ENCODE measurements at regions not wholly inside any gene's neighbourhood (a gene's known extent, or its start where the extent isn't known, plus 50 kb on each side); places are given as distances from the start of the nearest gene placed in this dataset.

DNA sequence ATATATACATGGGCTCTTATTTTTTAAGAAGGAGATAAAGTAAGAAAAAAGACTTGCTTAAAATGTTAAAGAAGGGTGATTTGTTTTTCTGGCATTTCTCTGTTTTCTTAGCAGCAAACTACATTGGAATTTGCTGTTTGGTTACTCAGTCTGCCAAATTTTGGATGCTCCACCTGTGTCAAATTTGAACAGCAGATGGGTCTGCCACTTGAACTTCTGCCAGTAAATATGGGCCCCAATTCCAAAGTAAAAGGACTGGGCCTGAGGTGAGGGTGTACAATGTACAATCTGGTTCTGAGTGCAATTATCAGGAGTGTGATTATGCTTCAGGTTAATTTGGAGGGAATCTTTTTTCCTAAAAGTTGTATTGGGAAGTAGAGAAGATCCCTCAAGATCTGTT lies 794.5 kb downstream of the DSC3 start:
- TF ChIP-seq, protein P1, sequence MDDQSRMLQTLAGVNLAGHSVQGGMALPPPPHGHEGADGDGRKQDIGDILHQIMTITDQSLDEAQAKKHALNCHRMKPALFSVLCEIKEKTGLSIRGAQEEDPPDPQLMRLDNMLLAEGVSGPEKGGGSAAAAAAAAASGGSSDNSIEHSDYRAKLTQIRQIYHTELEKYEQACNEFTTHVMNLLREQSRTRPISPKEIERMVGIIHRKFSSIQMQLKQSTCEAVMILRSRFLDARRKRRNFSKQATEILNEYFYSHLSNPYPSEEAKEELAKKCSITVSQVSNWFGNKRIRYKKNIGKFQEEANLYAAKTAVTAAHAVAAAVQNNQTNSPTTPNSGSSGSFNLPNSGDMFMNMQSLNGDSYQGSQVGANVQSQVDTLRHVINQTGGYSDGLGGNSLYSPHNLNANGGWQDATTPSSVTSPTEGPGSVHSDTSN (CRISPR knock-in tag; IDR thresholded peaks at IDR 0.05): no peak
- TF ChIP-seq ZNF473 (tag by site-specific recombination; IDR thresholded peaks at IDR 0.05): no peak
- TF ChIP-seq, protein P2, sequence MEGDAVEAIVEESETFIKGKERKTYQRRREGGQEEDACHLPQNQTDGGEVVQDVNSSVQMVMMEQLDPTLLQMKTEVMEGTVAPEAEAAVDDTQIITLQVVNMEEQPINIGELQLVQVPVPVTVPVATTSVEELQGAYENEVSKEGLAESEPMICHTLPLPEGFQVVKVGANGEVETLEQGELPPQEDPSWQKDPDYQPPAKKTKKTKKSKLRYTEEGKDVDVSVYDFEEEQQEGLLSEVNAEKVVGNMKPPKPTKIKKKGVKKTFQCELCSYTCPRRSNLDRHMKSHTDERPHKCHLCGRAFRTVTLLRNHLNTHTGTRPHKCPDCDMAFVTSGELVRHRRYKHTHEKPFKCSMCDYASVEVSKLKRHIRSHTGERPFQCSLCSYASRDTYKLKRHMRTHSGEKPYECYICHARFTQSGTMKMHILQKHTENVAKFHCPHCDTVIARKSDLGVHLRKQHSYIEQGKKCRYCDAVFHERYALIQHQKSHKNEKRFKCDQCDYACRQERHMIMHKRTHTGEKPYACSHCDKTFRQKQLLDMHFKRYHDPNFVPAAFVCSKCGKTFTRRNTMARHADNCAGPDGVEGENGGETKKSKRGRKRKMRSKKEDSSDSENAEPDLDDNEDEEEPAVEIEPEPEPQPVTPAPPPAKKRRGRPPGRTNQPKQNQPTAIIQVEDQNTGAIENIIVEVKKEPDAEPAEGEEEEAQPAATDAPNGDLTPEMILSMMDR (tag by site-specific recombination; IDR thresholded peaks at IDR 0.05): no peak
- TF ChIP-seq ZBTB20 (tag by site-specific recombination; IDR thresholded peaks at IDR 0.05): no peak
- no peak for TF ChIP-seq ZNF670 (tag by site-specific recombination; IDR thresholded peaks at IDR 0.05; ENCODE audit: low read depth)
